VCaP (cell line): ENCODE measurements at regions not wholly inside any gene's neighbourhood (a gene's known extent, or its start where the extent isn't known, plus 50 kb on each side); places are given as distances from the start of the nearest gene placed in this dataset.
"Not testable (repeated sequence)": the region's sequence is repeated elsewhere in the genome, so short reads cannot be mapped to it uniquely, and the experiment has no call there.

Source experiments
- H3K27ac ChIP-seq: fragments of 450-650 bp; 2 replicates; pipeline ENCODE4 v1.5.1; 2017
- TF ChIP-seq, protein P1 (sequence below): fragments of 450-650 bp; conservative IDR thresholded peaks from 2 replicates; pipeline ENCODE4 v1.5.1; 2017; ENCODE audit warnings: mild to moderate bottlenecking, moderate library complexity

DNA sequence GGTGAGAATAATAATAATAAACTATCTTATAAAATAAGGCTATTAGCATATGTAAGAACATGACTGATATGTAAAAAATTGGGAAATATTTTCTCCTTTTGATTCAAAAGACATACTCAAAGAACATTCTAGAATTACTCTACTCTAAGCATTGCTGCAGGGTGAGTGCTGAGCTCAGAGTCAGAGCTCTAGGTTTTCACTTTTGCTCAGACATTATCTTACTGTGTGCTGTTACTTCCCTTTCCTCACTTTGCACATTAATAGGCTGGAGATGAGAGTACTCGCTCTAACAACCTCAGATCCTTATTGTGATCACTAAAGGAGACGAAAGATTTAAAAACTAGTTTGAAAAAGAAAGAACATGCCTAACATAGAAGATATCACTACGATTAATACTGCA, 99.4 kb upstream of the C9orf72 start:
- no peak overlapping the region for H3K27ac ChIP-seq
- TF ChIP-seq, protein P1, sequence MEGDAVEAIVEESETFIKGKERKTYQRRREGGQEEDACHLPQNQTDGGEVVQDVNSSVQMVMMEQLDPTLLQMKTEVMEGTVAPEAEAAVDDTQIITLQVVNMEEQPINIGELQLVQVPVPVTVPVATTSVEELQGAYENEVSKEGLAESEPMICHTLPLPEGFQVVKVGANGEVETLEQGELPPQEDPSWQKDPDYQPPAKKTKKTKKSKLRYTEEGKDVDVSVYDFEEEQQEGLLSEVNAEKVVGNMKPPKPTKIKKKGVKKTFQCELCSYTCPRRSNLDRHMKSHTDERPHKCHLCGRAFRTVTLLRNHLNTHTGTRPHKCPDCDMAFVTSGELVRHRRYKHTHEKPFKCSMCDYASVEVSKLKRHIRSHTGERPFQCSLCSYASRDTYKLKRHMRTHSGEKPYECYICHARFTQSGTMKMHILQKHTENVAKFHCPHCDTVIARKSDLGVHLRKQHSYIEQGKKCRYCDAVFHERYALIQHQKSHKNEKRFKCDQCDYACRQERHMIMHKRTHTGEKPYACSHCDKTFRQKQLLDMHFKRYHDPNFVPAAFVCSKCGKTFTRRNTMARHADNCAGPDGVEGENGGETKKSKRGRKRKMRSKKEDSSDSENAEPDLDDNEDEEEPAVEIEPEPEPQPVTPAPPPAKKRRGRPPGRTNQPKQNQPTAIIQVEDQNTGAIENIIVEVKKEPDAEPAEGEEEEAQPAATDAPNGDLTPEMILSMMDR = no peak

DNA sequence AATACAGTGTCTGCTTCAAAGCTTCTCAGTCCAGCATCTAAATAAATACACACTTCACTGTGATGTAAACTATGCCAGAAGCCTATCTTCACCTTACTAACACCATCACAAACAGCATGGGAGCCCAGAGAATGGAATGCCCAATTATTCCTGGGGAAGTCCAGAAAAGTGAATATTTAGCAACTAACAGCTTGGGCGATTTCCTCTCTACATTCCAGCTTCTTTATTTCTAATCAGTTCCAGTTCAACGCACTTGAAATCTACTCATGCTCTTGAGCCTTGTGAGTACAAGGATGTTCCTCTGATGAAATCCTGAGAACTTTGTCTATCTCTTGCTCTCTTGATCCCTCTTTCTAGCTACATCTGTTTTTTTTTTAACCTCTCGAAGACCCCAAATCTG, 100.4 kb upstream of the C9orf72 start:
- no peak overlapping the region for H3K27ac ChIP-seq
- TF ChIP-seq, protein P1 = no peak

DNA sequence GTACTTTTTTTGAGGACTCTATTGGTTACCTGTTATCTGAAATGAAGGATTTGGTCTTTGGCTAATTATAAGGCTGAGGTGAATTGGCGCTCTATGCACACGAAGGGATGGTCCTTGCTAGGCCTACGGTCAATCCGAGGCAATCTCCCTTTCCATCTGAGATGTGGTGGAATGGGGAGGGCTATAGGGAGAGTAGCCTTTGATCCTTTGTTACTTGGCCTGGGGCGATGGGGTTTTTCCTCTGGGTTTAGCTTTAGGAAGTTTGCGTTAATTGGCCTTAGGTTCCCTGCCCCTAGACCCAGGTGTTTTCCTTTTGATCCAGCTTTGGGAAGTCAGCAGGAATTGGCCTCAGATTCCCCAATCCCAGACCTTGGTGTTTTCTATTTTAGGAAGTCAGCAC, 102.1 kb upstream of the C9orf72 start:
- no peak overlapping the region for H3K27ac ChIP-seq
- TF ChIP-seq, protein P1 = no peak

DNA sequence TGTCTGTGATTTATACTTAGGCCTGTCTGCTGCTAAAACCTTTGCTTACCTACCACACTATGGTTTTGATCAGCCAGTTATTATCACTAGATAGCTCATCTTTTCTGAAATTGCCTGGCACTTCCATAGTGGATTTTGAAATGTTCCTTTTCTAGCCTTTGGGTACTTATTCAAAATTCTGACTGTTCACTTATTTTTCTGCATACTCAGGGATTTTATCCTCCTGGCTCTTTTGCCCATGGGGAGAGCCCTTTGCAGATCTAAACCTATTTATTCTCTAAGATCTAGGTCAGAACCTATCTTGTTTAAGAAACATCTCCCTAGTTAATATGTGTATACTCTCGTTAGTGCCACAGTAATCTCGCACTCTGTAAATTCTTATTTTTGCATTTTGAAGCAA, 103.5 kb upstream of the C9orf72 start:
- TF ChIP-seq, protein P1 = no peak
- no peak overlapping the region for H3K27ac ChIP-seq

DNA sequence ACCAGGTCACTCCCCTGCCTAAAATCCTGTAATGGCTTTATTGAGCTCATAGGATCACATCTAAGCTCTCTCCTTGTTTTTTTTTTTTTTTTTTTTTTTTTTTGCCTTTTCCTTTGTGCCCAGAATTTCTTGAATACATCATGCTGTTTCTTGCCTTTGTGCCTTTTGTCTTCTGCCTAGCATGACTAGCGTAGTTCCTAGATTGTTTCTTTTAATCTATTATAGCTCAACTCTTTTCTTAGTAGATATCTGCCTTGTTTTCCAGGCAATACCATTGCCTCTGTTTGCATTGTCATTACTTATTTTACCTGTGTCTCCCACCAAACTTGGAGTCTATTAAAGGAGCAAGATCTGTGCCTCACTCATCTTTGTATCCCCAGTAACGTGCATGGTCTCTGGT, 106.1 kb upstream of the C9orf72 start:
- TF ChIP-seq, protein P1 = no peak
- H3K27ac ChIP-seq = no peak overlapping the region

DNA sequence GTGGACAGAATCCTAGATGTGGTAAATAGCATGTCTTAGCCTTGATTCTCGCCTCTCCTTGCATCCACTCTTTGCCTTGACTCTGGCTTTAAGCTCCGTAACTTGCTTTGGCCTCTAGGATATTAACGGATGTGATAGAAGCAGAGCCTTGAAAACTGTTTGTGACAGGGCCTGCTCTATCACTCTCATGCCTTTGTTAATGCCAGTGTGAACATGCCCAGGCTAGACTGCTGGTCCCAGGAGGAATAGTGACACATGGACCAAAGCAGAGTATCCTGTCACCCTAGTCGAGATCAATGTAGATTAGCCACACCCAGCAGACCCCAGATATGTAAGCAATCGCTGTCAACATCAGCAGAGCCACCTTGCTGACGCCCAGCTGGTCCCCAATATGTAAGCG, 109.9 kb upstream of the C9orf72 start:
- TF ChIP-seq, protein P1 = no peak
- no peak overlapping the region for H3K27ac ChIP-seq

DNA sequence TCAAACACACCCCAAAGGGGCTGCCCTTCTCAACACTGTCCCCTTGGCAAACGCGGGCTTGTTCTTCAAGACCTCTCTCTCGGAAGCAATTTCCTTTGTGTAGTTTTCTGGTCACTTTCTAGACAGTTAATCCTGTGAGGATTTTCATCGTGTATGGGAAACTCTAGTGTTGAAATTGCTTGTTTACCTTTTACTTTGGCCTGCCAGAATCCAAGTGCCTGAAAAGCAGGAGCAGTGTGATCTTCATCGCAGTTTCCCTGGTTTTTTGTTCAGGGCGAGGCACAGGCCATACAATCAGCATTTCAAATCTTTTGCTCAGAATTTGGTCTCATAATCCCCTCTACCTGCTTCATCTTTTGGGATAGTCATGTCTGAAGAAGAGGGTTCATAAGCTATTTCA, 115.7 kb upstream of the C9orf72 start:
- no peak overlapping the region for H3K27ac ChIP-seq
- TF ChIP-seq, protein P1 = no peak

DNA sequence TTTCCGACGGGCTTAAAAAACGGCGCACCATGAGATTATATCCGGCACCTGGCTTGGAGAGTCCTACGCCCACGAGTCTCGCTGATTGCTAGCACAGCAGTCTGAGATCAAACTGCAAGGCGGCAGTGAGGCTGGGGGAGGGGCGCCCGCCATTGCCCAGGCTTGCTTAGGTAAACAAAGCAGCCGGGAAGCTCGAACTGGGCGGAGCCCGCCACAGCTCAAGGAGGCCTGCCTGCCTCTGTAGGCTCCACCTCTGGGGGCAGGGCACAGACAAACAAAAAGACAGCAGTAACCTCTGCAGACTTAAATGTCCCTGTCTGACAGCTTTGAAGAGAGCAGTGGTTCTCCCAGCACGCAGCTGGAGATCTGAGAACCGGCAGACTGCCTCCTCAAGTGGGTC, 117.5 kb upstream of the C9orf72 start:
- H3K27ac ChIP-seq = not testable (repeated sequence)
